GM21390 (cell line): ENCODE measurements at regions not wholly inside any gene's neighbourhood (a gene's known extent, or its start where the extent isn't known, plus 50 kb on each side); places are given as distances from the start of the nearest gene placed in this dataset.

Experiments used
- ATAC-seq: cut with Tn5 transposase; IDR thresholded peaks from one replicate; pipeline ENCODE4 v1.9.1; 2021; ENCODE audit not compliant: unreplicated experiment

- no peak for ATAC-seq
Observed at GRCh38 chr2:43129676-43130547, 96.5 kb downstream of the ZFP36L2 start.

- ATAC-seq: no peak
Observed at GRCh38 chr2:43128559-43128955, 97.8 kb downstream of the ZFP36L2 start.

GRCh38 chr2:43127941-43128558, 98.4 kb downstream of the ZFP36L2 start:
- ATAC-seq: no peak

GRCh38 chr2:43127208-43127940, 99.0 kb downstream of the ZFP36L2 start:
- ATAC-seq: no peak

GRCh38 chr2:43126817-43127207, 99.6 kb downstream of the ZFP36L2 start:
- no peak for ATAC-seq

- no peak for ATAC-seq
Observed at GRCh38 chr2:43125090-43125998, 101.1 kb downstream of the ZFP36L2 start.

- no peak for ATAC-seq
Observed at GRCh38 chr2:43124687-43125057, 101.7 kb downstream of the ZFP36L2 start.

GRCh38 chr2:43123981-43124686, 102.3 kb downstream of the ZFP36L2 start:
- ATAC-seq: no peak

- ATAC-seq: no peak
Observed at GRCh38 chr2:43123486-43123885, 102.9 kb downstream of the ZFP36L2 start.

GRCh38 chr2:43123028-43123427, 103.4 kb downstream of the ZFP36L2 start:
- no peak for ATAC-seq

- ATAC-seq: no peak
Observed at GRCh38 chr2:43121580-43122314, 104.7 kb downstream of the ZFP36L2 start.

- no peak for ATAC-seq
Observed at GRCh38 chr2:43119303-43119702, 107.1 kb downstream of the ZFP36L2 start.

- no peak for ATAC-seq
Observed at GRCh38 chr2:43117521-43118143, 108.8 kb downstream of the ZFP36L2 start.

GRCh38 chr2:43116988-43117387, 109.4 kb downstream of the ZFP36L2 start:
- ATAC-seq: no peak

GRCh38 chr2:43115881-43116280, 110.5 kb downstream of the ZFP36L2 start:
- ATAC-seq: no peak

- ATAC-seq: no peak
Observed at GRCh38 chr2:43114210-43114609, 112.2 kb downstream of the ZFP36L2 start.

GRCh38 chr2:43111788-43112554, 114.4 kb downstream of the ZFP36L2 start:
- ATAC-seq: no peak

- no peak for ATAC-seq
Observed at GRCh38 chr2:43110442-43110871, 115.9 kb downstream of the ZFP36L2 start.
